Tibial nerve (tissue), 3 donors: ENCODE measurements at regions not wholly inside any gene's neighbourhood (a gene's known extent, or its start where the extent isn't known, plus 50 kb on each side); places are given as distances from the start of the nearest gene placed in this dataset.

Source experiments
- POLR2A ChIP-seq, 2 donors: fragments of 450-650 bp; IDR thresholded peaks; one replicate each; pipeline ENCODE4 v1.6.1; 2017; ENCODE audit warnings: antibody characterized with exemption in 2 of 2, mild to moderate bottlenecking in 2 of 2, moderate library complexity in 2 of 2
- TF ChIP-seq, protein P1 (sequence below), 5 experiments: fragments of 200-600 bp in 3 of 5; fragments of 450-650 bp in 2 of 5; sonication (generic) in 3 of 5; IDR thresholded peaks; one replicate each; pipeline ENCODE4 v1.5.1; 2016 to 2019; ENCODE audit warnings: antibody characterized with exemption in 5 of 5, mild to moderate bottlenecking in 3 of 5, moderate library complexity in 2 of 5

DNA sequence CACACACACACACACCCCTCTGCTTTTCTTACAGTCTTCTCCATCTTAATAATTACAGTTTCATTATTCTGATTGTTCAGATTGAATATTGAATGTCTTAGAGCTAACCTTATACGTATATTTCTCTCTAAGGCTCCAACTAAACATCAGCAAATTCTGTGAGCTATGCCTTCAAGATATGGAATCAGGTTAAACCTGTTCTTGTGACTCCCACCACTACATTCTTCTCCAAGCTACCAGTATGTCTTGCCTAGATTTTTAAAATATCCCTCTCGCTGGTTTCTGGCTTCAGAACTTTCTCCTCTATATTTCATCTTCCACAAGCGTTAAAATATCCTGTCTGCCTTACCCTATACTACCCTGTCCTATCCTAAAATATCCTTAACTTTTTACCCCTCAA lies 1346.4 kb upstream of the CDH2 start:
- TF ChIP-seq, protein P1, sequence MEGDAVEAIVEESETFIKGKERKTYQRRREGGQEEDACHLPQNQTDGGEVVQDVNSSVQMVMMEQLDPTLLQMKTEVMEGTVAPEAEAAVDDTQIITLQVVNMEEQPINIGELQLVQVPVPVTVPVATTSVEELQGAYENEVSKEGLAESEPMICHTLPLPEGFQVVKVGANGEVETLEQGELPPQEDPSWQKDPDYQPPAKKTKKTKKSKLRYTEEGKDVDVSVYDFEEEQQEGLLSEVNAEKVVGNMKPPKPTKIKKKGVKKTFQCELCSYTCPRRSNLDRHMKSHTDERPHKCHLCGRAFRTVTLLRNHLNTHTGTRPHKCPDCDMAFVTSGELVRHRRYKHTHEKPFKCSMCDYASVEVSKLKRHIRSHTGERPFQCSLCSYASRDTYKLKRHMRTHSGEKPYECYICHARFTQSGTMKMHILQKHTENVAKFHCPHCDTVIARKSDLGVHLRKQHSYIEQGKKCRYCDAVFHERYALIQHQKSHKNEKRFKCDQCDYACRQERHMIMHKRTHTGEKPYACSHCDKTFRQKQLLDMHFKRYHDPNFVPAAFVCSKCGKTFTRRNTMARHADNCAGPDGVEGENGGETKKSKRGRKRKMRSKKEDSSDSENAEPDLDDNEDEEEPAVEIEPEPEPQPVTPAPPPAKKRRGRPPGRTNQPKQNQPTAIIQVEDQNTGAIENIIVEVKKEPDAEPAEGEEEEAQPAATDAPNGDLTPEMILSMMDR (IDR thresholded peaks at IDR 0.05), result no peak
- TF ChIP-seq POLR2A (IDR thresholded peaks at IDR 0.05), result no peak
